ENCODE measurements at regions not wholly inside any gene's neighbourhood (a gene's known extent, or its start where the extent isn't known, plus 50 kb on each side); places are given as distances from the start of the nearest gene placed in this dataset.

DNA sequence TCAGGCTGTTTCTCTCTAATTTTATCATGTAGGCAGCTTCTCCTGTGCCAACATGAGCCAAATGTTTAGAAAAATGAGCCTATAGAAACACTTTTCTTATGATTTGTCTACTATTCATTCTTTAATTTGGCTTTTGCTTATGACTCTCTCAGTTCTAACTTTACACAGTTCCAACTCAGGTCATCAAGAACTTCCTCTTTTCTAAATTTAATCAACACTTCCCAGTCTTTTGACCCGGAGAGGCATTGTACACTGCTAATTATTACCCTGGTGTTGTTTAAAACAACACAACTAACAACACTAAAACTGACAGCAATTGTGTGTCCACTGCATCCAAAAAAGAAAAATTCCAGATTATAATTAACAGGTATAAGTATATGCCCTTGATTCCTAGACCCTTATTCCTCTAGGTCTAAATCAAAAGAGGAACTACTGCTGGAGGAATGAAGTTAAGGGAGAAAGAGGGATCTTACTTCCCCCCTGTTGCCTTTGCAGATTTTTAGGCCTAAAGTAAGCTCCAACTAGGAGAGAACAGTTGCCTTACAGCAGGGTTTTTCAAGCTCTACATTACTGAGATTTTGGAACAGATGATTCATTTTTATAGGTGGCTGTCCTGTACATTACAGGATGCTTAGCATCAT, 332.2 kb upstream of the GOLIM4 start:
- no peak for DNase-seq

DNA sequence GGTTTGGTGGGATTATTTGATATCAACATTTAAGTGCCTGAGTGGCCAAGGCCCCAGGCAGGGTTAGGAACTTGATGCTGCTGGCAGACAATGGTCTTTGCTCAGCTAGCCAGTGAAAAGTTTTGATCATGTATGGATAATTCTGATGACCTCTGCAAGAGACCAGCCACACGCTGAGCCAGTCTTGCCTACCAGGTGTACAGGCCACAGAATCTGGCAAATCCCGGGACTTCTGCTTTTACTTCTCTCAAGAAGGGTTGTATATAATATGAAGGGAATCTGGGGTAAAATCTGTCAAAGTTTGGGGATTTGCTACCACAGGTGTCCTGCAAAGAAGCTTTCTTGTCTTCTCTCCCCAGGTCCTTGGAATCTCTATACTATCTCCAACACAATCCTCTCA, 331.4 kb upstream of the GOLIM4 start:
- no peak for DNase-seq

DNA sequence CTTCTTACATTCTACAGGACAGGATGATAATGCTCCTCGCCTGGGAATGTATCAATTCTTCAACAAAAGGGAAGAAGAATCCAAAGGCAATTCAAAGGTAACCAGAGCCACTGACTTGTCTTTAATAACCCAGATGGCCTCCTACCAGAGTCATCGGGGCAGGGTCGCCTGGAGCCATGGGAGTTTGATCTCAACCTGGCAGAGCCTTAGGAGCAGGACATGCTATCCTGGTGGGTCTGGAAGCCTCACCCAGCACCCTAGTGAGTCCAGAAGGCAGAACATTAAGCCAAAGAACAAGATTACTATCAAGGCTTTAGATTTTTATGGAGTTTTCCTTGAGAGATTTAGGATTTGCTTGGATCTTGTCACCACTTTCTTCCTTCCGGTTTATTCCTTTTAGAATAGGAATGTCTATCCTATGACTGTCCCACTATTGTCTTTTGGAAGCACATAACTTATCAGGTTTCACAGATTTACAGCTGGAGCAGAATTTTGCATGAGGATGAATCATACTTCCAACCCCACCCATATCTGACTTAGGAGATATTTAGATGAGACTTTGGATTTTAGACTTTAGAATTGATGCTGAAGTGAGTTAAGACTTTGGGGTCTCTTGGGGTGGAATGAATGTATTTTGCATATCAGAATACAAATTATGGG, 330.3 kb upstream of the GOLIM4 start:
- DNase-seq, result no peak

DNA sequence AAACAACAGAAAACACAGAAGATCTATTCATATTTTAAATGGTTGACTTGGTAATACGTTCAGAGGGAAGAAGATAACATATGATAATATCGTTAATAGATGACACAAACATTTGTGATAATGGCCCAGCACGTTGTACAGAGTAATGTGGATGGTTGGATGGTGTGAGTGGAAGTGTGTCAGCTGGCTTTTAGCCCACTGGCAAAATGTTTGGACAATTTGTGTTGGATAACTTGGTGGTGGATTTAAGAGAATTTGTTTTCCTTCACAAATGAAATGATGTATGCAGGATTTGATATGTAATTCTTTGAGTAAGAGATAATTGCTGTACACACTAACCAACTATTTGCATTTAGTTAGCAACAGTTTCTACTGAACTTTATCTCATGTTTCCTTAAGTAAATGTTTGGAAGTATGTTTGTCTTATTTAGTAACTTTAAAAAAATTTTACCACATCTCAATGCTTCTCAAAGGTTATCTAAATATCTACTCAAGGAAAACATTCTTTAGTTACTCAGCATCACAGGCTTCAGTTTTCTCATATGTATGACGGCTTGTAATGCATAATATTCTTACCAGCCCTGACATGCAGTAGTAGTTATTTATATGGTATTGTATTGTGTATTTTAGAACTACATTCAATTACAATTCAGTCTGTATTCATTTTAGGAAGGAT, 328.5 kb upstream of the GOLIM4 start:
- no peak for DNase-seq

DNA sequence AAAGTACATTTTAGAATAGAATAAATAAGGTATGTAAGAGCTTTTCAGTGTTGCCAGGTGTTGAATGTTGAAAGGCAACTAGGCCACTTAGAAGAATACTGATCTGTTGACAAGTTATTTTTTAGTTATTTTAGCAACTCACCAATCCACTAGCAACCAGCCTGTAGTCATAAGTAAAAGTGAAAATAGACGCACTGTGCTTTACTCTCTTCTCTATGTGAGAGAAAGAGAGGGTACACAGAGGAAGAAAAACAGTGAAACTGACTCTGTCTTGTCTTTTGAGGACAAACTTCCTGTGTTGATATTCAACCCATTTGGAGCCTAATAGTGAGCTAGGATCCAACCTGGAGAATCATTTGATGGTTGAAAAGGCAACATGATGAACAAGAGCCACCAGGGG, 327.1 kb upstream of the GOLIM4 start:
- DNase-seq, result no peak

DNA sequence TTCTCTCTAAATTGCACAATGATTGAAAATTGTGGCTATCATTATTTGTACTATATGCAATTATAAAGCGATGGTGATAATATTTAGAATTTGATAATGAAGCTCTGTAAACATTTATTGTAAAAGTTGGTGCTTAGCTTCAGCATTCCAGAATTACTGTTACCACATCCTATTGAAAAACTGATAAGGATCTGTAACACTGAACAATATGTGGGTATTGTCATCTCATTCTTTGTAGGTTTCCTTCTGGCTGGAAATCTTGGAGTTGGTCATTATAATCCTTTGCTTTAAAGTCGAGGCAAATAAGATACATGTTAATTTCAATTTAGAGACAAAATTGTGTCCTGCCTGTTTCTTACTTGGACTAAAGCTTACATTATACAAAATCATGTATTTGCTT, 323.4 kb upstream of the GOLIM4 start:
- DNase-seq, result no peak

DNA sequence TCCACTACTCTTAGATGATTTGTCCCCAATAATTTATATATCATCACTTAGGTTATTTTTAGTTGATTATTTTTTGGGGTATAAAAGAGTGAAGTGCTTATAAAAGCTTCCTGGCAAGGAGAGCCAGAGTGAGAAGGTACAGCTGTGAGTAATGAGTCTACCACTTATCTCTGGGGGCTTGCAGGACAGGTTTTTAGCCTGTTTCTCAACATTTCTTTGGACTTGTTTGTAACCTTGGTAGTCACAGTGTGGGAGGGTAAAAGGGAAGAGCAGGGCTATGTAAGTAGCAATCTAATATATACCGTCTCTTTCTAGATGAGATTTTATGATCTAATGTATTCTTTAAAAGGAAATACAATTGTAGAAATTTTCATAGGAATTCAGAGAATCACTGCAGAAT, 321.3 kb upstream of the GOLIM4 start:
- DNase-seq, result no peak

DNA sequence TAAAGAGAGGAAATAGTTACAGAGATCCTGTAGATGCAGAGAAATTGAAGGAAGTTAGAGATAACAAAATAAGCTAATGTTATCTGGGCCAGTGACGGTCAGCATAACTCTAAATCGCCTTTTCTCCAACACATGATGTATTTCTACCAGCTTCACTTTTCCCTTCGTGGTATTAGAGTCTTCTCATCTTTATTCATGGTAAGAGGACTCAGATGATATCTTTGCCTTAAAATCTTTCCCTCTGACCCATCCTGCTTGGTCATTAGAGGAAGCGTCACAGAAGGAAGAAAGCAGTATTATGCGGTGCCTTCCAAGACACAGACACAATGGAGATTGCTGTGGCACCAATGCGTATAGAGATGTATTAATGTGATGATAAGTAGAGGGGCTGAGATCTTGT, 320.7 kb upstream of the GOLIM4 start:
- DNase-seq, result no peak

DNA sequence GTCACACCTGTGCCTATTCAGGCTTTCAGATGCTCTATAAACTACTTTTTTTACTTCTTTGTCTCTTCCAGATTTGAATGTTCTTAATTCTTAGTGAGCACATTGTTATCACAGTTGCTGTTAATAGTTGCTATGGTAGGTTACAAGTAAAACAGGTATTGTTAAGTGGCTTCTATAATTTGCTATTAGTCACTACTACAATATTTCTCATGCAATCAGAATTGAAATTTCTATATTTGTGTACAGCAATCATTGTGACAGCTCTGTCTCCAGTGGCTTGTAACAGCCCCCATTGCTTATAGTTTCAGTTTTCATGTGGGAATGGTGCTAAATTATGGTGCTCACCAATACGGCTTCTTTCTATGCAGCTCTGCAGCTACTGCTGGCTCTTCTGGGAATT, 318.4 kb upstream of the GOLIM4 start:
- no peak for DNase-seq

DNA sequence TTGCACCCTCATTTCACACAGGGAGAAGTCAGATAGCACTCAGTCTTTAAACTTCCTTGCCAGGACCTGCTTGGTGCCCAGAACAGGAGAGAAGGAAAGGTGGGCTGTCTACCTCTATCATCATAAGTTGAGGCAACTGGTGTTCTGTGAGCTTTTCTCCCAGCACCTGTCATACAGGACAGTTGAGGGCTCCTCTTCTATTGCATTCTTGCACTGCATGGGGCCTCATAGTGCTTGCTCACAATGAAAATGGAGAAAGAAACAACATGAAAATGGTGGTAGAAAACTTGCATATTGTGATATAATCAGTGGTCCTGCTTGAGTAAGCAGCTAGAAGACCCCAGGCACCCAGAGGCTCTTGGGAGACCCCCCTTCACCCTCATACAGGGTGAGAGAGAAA, 311.7 kb upstream of the GOLIM4 start:
- no peak for DNase-seq

DNA sequence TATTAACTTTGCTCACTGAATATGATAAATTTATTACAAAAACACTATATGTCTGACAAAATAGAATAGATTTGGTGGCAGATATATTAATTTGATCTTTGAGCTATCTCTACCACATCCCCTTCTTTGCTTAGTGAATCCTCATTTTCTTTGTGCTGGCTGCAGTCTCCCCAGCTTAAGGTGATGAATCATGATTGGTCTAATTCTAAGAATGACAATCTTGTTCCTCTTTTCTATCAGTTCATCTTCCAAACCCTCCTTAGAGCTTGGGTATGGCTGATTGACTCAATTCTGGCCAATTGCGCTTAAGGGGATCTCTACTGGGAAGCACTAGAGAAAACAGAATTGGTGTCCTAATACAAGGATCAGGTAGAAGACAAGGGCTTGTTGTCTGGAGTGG, 309.6 kb upstream of the GOLIM4 start:
- no peak for DNase-seq

DNA sequence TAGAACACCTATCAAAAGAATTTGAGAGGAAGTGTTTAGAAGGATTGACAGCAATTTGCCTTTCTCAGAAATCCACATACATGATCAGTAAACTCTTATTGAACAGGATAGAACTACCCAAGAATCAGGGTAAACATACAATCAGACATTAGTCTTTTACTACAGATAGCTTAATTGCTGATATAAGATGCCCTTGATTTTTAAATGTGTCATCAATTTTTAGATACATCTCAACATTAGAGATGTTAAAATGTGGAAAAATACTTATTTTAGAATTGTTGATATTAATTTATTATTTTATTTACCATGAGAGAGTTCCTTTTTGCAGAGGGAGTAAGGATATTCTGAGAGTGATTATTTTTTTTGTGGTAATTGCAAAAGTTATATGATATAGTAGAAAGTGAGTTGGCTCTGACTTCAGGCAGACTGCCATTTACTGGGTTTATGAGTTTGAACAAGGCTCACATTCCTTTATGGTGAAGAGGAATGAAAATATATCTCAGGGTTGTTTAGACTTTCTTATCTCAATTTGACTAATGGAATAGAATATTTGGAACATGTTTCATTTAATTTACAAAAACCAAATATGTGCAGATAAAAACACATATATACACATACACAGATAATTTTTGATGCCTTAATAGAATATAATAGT, 302.8 kb upstream of the GOLIM4 start:
- no peak for DNase-seq

DNA sequence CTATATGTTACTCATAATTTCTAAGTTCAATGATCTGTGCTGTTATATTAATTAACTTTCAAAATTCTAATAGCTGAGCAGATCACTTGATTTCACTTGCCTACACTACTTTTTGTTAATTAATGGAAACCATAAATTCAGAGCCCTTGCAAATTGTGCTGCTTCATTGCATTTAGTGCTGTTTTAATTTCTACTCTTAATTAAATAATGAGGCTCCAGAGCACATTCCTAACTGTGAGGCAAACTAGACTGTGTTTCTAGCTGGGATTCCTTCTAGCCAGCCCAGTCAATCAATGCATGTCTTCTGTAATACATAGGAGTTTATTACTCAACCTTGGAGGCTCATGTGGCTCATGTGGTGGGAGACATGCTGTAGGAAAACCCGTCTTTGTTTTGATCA, 301.1 kb upstream of the GOLIM4 start:
- DNase-seq, result no peak

DNA sequence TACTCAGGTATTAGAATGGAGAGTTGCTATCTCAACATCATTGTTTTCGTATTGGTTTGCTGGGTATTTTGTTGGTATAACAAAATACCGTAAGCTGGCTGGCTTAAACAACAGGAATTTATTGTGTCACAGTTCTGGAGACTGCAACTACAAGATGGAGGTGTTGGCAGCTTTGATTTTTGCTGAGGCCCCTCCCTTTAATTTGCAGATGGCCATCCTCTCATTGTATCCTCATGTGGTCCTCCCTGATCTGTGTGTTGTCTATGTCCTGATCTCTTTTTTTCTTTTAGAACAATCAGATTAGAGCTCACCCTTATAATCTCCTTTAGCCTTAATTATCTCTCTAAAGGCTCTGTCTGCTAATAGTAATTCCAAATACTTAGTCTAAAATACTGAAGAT, 299.8 kb upstream of the GOLIM4 start:
- DNase-seq, result no peak

DNA sequence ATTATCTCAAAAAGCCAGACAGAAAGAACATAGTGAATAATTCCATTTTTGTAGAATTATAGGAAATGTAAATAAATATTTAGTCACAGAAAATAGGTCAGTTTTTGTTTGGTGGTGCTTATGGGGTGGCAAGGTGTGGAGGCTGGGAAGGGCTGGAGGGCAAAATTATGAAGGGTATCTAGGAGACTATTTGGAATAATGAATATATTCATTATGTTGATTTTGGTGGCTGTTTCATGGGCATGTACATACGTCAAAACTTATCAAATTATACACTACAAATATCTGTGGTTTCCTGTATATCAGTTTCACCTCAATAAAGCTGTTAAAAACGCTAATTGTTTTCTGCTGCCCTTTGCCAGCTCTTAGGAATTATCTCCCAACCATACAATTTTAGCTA, 298.7 kb upstream of the GOLIM4 start:
- DNase-seq, result no peak

DNA sequence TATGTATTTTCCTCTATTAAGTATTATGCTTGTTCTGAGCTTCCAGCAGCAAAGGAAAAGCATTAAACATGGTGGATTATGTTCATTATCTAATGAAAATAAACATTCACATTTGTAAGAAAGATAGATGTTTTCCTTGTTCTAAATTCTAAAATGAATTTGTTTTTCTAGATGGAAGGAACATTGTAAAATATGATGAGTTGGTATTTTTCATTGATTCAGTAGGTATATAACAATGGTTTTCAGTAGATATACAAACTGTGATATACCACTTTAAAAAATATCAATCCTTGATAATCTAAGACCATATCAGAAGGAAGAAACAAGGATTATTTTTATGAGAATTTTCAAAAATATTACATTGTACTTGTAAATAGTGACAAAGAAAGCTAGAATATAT, 290.6 kb upstream of the GOLIM4 start:
- DNase-seq, result no peak

DNA sequence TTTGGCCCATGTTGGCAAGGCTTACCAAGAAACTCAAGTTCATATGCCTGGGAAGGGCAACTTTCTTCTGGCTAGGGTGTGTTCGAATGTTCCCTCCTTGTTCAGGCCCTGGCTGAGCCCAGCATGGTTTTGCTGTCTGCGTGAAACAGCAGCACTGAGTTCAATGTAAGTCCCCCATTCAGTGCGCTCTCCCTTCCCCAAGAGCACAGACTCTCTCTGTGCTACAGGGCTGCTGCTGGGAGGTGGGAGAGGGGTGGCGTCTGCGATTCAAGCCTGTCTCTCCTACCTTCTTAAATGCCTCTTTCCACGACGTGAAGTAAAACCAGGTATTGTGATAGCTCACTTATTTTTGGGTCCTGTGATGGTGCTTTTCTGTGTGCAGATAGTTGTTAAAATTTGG, 289.3 kb upstream of the GOLIM4 start:
- no peak for DNase-seq

DNA sequence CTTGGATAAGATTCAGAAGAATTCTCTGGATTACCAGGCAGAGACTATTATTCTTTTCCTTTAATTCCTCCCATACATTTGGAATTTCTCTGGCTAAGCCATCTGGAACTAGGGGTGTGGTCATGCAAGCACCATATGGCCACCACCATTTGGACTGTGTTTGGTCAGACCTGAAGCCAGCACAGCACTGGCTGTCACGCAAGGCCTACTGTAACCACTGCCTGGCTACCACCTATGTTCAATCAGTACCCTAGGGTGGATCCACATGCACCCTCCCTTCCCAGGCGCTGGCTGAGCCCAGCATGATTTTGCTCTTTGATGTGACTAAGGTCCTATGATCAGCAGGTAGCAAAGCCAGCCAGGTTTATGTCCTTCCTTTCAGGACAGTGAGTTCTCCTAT, 287.8 kb upstream of the GOLIM4 start:
- no peak for DNase-seq

DNA sequence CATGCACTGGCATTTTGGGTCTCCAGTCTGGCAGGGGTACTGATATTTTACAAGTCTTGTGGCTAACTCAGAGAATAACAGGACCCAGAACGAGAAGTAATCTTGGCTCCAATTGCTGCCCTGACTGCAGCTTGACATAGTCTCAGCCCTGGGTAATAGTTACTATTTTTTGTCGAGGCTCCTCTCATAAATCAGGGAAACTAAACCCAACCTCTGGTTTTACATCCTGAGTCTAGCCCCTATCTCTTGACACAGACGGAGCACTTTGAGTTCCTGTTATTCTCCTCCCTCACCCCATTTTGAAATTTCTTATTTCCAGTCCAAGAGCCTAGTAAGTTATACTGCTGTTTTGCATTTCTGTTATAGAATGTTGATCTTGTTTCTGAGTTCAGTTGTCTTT, 276.1 kb upstream of the GOLIM4 start:
- no peak for DNase-seq

DNA sequence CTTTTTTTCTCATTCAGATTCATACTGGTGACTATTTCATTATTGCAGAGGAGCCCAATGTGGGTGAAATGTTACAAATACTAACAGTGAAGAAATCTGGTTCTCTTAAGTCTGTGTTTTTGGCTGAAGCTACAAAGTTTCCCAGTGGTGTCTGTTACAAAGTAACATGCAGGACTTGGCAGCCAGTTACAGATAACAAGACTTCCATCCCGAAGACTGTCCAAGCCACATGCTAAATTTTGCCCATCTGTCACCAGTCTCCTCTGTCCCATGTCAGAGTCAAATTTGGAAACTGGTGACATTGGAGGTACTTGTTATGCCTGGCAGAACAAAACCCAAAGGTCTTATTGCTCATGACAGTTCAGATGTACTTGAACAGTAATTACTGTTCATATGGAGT, 269.2 kb upstream of the GOLIM4 start:
- DNase-seq, result no peak

DNA sequence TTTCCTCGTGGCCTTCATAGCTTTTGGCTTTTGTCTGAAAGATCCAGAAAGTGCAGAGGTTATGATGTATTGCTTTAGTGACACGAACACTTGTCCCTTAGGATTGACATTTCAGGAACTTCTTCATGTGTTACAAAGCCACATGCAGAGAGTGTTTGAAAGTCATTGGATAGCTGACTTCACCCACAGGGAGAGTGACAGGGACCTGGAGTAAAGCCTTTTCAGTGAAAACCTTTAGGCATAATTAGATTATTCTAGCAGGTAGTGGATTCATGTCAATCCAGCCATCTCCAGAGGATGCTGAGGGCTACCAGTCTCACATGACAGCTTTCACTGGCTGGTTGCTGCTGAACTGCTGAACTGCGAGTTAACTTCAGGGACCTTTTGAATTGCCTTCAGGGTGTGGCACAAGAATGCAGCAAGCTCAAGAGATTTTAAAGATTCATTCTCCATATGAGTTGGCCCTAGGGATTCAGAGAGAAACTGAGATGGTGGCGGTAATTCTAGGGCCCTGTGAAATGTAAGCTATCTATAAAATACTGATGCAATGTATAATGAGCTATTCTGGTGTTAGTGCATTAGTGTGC, 267.0 kb upstream of the GOLIM4 start:
- DNase-seq, result no peak

DNA sequence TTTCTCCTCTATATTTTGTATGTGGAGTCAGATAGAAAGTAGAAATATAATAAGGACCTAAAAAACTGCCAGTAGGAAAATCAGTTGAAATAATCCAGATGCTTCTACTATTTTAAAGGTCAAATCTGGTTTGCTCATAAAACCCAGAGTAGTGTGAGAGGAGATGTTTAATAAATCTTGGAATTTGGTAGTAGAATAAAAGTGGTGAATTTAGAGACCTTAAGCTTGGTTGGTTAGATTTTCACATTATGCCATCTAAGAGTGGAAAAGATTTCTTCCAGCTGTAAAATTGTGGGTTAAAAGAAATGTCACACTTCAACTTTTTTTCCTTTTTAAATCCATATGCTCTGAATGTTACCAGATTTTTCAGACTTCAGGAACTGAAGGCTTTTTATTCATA, 266.4 kb upstream of the GOLIM4 start:
- DNase-seq, result no peak

DNA sequence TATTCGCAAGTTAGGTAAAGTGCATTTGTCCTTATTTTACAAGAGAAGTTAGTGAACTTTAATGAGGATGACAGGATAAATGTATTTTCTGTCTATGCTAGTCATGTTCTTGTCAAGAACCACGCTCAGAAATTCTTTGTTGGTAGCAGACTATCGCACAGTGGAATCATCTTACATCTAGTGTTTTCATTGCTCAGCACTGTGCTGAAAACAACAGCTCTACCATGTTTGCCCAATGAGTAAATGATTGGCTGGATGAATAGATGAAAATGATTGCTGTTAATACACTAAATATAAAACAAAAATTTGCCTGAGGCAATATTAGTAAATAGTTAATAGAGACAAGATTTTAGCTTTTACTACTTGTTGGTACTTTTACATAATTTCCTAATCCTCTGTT, 265.3 kb upstream of the GOLIM4 start:
- no peak for DNase-seq
